ENCODE measurements at regions not wholly inside any gene's neighbourhood (a gene's known extent, or its start where the extent isn't known, plus 50 kb on each side); places are given as distances from the start of the nearest gene placed in this dataset.
A peak's percentile ranks its signal among the peaks of the same experiment; 100 is the strongest.
"Not testable (repeated sequence)": the region's sequence is repeated elsewhere in the genome, so short reads cannot be mapped to it uniquely, and the experiment has no call there.

- 84% methylated on average over 1 of the region's 1 CpG for WGBS
- intact Hi-C loops (cut with DNase I), result no loop called here
- DNase-seq (ENCODE audit: low spot score), result no peak
These were observed 1047.6 kb downstream of the SLITRK5 start for GRCh38 chr13:88718781-88719180.

GRCh38 chr13:88726075-88726474, 1054.9 kb downstream of the SLITRK5 start:
- Histone ChIP-seq H3K9me3 (no peaks in the 10 kb centered on the region), H3K4me3 (no peak overlapping the region), H3K27ac (no peak overlapping the region), H3K36me3 (no peaks in the 10 kb centered on the region), H3K27me3 (replicated peaks; ENCODE audit: insufficient read depth) (no peaks in the 10 kb centered on the region), H3K4me1 (replicated peaks) (peaks cover 2% of the 10 kb centered on the region)
- DNase-seq (ENCODE audit: low spot score), result no peak
- 87% methylated on average over 3 of the region's 3 CpGs for WGBS
- intact Hi-C loops (cut with DNase I), result no loop called here
- no peak for TF ChIP-seq POLR2A (IDR thresholded peaks at IDR 0.05)
- TF ChIP-seq CTCF (IDR thresholded peaks at IDR 0.05), result no peak
- no peak for TF ChIP-seq POLR2AphosphoS5 (IDR thresholded peaks at IDR 0.05)

More at GRCh38 chr13:88718781-88719180, 1047.6 kb downstream of the SLITRK5 start:
- no peaks in the 10 kb centered on the region for H3K36me3 ChIP-seq
- TF ChIP-seq CTCF (IDR thresholded peaks at IDR 0.05), result no peak
- no peak overlapping the region for H3K4me3 ChIP-seq
- no peak overlapping the region for H3K27ac ChIP-seq
- no peaks in the 10 kb centered on the region for H3K9me3 ChIP-seq
- H3K4me1 ChIP-seq (replicated peaks), result no peaks in the 10 kb centered on the region
- no peaks in the 10 kb centered on the region for H3K27me3 ChIP-seq (replicated peaks; ENCODE audit: insufficient read depth)

- H3K4me3 ChIP-seq; H3K36me3 ChIP-seq; H3K9me3 ChIP-seq; intact Hi-C loops (cut with DNase I); H3K4me1 ChIP-seq (replicated peaks); H3K27me3 ChIP-seq (replicated peaks; ENCODE audit: insufficient read depth); H3K27ac ChIP-seq; DNase-seq (ENCODE audit: low spot score): not testable (repeated sequence)
- 91% methylated on average over 7 of the region's 7 CpGs for WGBS
These were observed 1056.1 kb downstream of the SLITRK5 start for GRCh38 chr13:88727236-88727635.

GRCh38 chr13:88729605-88730004, 1058.4 kb downstream of the SLITRK5 start:
- Histone ChIP-seq H3K36me3 (no peaks in the 10 kb centered on the region), H3K27me3 (replicated peaks; ENCODE audit: insufficient read depth) (no peaks in the 10 kb centered on the region), H3K9me3 (no peaks in the 10 kb centered on the region), H3K4me3 (no peak overlapping the region), H3K4me1 (replicated peaks) (peaks cover 5% of the 10 kb centered on the region), H3K27ac (no peak overlapping the region)
- intact Hi-C loops (cut with DNase I), result no loop called here
- TF ChIP-seq CTCF (IDR thresholded peaks at IDR 0.05) (no peak), POLR2AphosphoS5 (IDR thresholded peaks at IDR 0.05) (peak; percentile 60), POLR2A (IDR thresholded peaks at IDR 0.05) (no peak)
- DNase-seq (ENCODE audit: low spot score), result peak; percentile 38
- WGBS, result 12% methylated on average over 3 of the region's 3 CpGs

GRCh38 chr13:88736026-88736425, 1064.9 kb downstream of the SLITRK5 start:
- Histone ChIP-seq H3K27ac (no peak overlapping the region), H3K4me3 (no peak overlapping the region), H3K4me1 (replicated peaks) (peaks cover 3% of the 10 kb centered on the region), H3K27me3 (replicated peaks; ENCODE audit: insufficient read depth) (no peaks in the 10 kb centered on the region), H3K9me3 (no peaks in the 10 kb centered on the region), H3K36me3 (no peaks in the 10 kb centered on the region)
- WGBS, result 86% methylated on average over 2 of the region's 2 CpGs
- no peak for TF ChIP-seq POLR2AphosphoS5 (IDR thresholded peaks at IDR 0.05)
- TF ChIP-seq POLR2A (IDR thresholded peaks at IDR 0.05), result no peak
- no peak for TF ChIP-seq CTCF (IDR thresholded peaks at IDR 0.05)
- DNase-seq (ENCODE audit: low spot score), result no peak
- intact Hi-C loops (cut with DNase I), result no loop called here

All from prostate gland (tissue), 2 donors.